OCI-LY3 (cell line): ENCODE measurements at regions not wholly inside any gene's neighbourhood (a gene's known extent, or its start where the extent isn't known, plus 50 kb on each side); places are given as distances from the start of the nearest gene placed in this dataset.

Experiments
- CTCF ChIP-seq: fragments of 200-600, 300-600 bp; sonication (generic); IDR thresholded peaks from 2 replicates; pipeline ENCODE4 v1.5.1; 2014; ENCODE audit warnings: antibody characterized with exemption, low read length, low read depth
- EZH2phosphoT487 ChIP-seq: fragments of 200-600 bp; shearing (Covaris generic); IDR thresholded peaks from 2 replicates; pipeline ENCODE4 v1.6.1; 2018; ENCODE audit warnings: antibody characterized with exemption, mixed run types, low read depth

GRCh38 chr7:148941598-148942275 lies 57.6 kb upstream of the EZH2 start:
- no peak for TF ChIP-seq EZH2phosphoT487
- TF ChIP-seq CTCF, result peak; percentile 29
